H1 (cell line): ENCODE measurements at regions not wholly inside any gene's neighbourhood (a gene's known extent, or its start where the extent isn't known, plus 50 kb on each side); places are given as distances from the start of the nearest gene placed in this dataset.

Experiments
- CTCF ChIP-seq, 3 experiments: IDR thresholded peaks; 1 replicate in 2 of 3; 2 replicates in 1 of 3; pipeline versions ENCODE4 v1.5.1 to v1.6.1; 2011; ENCODE audit warnings: low read length in 3 of 3, mild to moderate bottlenecking in 3 of 3, inconsistent platforms in 2 of 3, low read depth in 1 of 3, moderate library complexity in 1 of 3; ENCODE audit not compliant: insufficient read depth in 1 of 3; ENCODE audit errors: control extremely low read depth in 1 of 3

GRCh38 chr5:145443964-145444363 lies 391.2 kb downstream of the PRELID2 start (continued):
- TF ChIP-seq CTCF (IDR thresholded peaks at IDR 0.05; ENCODE audit: control extremely low read depth in 1 of 3, insufficient read depth in 1 of 3, low read depth in 1 of 3, low read length in 3 of 3): no peak
